IPS DF 4.7 (cell line): ENCODE measurements at regions not wholly inside any gene's neighbourhood (a gene's known extent, or its start where the extent isn't known, plus 50 kb on each side); places are given as distances from the start of the nearest gene placed in this dataset.
A peak's percentile ranks its signal among the peaks of the same experiment; 100 is the strongest.

ENCODE experiments used
- DNase-seq: peaks from one replicate; pipeline ENCODE4 v3.0.0-alpha.2; 2013; ENCODE audit warnings: low spot score; ENCODE audit errors: extremely low read depth

DNA sequence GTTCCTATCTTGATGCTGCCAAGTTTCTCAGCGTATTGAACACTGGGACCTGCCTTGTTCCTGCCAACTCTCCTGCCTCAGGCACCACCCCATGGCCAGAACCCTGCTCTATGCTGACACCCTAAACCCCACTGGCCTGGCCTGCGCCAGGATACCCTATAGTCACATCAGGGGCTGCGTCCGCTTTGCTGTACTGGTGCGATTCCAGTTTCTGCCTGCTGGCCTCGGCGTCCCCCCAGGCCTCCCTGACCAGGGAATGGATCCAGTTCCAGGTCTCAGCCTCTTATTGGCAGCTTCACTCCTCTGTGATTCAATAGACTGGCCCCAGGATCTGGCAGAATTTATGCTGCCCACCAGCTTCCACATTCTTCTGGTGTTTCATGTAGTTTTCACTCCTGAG is 55.0 kb downstream of the GPR6 start:
- DNase-seq = no peak

DNA sequence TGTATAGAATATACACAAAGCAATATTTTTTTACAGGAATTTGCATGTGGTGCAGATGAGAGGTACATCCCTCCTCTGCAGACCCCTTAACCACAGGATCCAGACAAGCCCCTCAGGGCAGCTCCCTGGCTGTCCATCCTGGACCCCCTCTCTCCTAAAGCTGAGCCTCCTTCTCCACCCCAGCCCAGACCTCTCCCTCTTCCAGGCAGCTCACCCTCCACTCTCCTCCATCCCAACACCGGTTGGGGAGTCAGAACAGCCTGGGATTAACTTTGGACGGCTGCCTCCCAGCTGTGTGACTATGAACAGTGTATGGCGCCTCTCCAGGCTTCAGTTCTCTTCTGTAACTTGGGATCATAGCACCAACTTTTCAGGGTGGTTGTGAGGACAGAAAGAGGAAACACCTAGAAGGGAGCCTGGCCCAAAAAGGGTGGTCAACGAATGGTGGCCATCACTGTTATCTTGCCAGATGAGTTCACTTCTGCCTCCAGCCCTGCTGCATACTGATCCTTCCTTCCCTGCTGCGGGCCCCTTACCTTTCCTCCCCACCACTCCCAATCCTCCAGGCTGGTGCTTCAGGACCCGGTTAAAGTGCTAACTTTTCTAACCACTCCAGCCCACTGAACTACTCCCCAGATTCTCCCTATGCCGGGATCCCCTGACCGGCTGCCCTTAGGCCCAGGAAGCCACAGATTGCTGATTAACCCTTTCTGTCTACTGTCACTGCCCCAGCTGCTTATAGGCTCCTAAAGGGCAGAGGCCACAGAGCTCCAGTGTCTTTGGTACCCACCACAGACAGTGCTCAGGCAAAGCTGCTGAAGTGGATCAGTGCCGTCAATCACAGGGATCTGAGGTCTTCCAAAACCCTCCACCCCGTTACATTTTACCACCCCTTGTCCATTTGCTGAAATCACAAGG is 55.9 kb downstream of the GPR6 start:
- DNase-seq = no peak

DNA sequence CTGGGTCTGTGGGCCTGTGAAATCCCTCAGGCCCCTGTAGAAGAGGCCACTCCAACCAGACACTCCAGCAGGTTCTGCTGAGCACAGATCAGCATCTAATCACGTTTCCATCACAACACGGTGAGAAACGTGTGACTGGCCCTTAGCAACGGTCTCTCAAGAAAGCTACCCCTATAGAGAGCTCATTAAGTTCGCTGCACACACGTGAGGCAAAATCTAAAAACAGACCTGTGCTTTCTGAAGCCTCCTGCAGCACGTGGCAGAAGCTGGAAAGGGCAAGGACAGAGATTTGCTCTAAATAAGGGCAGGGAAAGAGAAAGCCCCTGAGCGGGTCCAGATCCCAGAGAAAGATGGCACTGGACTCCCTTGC is 56.5 kb downstream of the GPR6 start:
- no peak for DNase-seq

DNA sequence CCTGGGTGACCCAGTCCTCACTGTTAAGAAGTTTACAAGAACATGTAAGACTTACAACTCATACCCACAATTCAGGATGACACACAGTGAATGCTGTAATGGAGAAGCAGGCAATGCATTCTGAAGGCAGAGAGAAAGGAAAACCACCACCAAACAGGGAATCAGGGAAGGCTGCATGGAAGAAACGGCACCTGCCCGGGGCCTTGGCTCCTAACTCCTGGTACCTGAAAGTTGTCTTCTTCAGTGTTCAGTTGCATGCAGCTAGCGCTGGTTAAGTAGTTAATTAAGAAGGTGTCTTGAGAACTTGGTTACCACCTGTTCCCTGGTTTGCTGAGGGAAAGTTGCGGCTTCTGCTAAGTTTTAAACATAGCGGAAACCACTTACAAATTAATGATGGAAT is 57.2 kb downstream of the GPR6 start:
- no peak for DNase-seq

DNA sequence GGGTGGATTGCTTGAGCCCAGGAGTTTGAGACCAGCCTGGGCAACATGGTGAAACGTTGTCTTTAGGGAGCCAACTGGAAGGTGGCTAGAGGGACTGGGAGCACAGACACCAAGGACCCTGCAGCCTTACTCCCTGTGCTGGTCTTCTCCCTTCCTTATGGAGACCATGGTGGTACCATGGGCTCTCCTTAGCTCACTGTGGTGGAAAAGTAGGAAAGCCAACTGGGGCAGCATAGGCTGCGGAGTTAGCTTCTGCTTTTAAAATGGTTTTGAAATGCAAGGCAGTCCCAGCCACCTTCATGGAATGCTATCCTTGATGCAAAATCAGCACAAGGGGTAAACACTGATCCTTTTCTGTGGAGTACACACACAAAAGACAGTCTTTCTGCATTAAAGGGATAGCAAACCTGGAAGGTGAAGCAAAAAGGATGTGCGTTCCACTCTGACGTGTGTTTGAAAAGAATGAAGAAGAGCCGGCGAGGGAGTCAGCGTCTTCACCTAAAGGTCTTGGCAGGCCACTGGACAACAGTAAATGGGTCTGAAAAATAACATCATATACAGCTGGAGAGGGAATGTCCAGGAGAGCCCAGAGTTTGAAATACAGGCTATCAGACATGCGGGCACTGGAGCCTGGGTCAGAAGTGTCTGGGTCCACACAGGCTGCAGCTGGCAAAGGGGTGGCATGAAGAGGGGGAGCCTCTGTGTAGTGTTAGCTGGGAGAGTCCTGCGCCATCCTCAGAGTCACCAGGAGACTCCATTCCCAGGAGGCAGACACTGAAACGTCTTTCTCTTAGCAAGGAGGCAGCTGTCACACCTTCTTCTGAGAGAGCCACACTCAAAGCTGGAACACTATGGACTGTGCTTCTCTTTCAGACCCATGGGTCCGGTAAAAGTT is 58.5 kb downstream of the GPR6 start:
- no peak for DNase-seq

DNA sequence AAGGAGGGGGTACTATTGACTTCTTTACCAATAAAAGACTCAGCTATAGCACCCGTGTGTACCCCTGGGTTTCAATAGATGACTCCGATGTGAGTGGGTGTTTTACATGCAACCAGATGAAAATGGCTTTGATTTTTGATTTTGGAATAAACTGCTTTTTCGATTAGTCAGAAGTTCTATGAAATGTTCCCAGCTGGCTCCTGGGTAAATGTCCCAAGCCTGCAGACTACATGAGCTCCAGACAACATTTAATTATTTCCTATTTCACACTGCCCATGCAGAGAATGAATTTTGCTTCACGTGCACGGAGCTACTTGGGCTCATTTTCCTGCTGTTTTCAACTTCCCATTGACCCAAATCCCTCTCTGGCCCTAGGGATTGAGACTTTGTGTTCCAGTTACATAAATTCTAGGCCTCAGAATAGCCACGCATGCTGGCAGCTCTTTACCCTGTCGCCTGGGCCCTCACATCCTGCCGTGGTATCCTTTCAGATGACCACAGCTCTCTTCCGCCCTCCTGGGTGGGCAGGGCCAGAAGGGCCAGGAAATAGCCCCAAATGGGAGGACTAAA is 59.7 kb downstream of the GPR6 start:
- DNase-seq = no peak

DNA sequence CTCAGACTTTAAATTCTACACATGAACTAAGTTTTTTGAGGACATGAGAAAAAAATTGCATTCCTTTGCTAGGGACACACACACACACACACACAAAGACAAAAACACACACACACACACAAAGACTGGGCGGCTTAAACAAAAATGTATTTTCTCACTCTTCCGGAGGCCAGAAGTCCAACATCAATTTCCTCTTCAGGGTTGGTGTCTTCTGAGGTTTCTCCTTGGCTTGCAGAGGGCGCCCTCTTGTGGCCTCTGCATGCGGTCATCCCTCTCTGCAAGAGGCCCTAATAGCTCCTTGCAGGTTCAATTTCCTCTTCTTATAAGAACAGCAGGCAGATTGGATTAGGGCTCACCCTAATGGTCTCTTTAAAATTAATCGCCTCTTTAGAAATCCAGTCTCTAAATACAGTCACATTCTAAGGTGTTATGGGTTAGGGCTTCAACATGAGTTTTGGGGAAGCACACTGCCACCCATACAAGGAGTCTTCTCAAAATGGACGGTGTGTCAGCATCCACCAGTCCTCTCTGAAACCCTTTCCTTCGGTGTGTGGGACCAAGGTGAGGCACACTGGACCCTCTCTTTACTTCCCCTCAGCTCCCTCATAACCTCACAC is 61.4 kb downstream of the GPR6 start:
- peak; percentile 71 for DNase-seq

DNA sequence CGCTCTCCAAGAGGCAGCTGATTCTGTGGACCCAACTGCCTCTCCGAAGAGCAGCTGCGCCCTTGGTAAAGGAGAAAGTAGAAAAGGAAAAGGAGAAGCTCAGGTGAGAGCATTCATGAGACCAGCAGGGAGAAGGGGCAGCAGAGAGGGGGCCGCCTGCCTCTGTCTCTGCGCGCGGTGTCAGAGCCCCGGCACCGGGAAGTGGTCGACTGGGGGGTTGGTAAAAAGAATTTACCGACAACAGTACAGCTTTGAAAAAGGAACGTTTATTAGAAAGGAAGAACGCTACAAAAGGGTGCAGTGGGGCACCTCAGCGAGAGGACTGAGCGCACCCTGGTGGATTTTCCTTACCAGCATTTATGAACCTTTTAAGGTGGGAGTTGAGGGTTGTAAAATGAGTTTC is 61.9 kb downstream of the GPR6 start:
- no peak for DNase-seq

DNA sequence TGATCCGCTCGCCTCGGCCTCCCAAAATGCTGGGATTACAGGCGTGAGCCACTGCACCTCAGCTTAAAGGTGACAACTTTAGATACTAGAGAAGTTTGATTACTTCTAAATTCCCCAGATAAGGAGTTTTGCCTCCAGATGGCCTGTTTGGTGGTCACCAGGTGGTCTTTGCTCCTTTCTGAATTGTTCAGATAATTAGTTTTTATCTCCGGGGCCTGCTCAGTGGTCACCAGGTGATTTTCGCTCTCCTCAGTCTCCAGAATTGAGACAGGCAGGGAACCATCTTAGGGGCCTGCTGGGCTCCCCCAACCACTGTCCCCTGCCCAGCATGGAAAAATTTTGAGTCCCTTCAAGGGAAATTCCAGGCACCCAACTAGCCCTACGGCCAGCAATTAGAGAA is 62.6 kb downstream of the GPR6 start:
- no peak for DNase-seq

DNA sequence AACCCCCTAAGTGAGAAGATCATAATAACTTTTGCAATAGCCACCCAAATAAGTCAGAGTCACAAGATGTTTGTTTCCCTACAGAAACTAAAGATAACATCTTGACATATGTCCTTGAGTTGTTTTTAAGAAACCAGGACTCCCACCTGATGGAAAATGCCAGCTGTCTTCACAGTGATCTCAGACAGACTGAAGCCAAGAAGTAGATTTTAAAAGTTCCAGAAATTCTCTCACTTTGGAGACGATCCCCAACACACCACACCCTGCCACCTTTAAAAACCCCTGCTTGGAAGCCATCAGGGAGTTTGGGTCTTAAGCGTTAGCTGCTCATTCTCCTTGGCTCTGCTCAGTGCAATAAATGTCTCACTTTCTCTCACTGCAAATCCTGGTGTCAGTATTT is 63.0 kb downstream of the GPR6 start:
- DNase-seq = no peak

DNA sequence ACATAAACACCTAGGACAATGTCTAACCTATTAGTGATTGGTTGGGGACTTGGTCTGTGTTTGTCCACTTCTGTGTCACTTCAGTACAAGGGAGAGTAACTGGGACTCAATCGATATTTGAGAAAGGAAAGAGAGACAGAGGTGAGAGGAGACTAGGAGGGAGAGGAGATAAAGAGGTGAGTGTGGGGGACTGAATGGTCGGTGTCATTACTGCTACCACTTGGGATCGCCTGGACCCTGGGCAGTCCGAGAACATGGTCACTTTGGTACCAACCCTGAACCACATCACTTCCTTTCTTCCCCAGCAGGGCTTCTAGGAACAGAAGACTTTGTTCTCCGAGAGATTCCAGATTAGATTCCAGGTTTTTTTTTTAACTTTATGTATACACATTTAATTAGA is 63.7 kb downstream of the GPR6 start:
- DNase-seq = no peak

DNA sequence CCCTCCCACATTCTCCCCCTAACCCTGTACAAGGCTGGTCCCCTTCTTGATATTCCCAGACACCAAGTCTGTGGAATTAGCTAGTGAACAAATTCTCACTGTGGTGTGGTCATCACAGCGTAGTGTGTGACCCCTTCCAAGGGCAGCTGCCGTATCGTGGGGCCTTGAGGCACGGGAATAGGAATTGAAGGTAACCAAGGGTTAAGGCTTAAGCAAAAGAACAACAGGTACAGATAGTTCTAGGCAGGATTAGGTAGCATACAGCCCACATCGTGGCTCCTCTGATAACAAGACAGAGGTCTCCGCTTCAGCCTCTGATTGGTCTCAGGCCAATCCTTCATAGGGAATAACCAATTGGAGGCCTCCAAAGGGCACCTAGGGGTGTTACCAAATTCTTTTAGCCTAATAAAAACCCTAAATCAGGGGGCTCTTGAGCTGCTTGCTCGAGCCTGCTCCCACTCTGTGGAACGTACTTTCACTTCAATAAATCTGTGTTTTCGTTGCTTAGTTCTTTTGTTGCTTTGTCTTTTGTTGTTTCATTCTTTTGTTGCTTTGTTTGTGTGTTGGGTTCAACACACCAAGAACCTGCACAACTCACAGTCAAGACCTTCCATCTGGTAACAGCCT is 64.7 kb downstream of the GPR6 start:
- DNase-seq = no peak

DNA sequence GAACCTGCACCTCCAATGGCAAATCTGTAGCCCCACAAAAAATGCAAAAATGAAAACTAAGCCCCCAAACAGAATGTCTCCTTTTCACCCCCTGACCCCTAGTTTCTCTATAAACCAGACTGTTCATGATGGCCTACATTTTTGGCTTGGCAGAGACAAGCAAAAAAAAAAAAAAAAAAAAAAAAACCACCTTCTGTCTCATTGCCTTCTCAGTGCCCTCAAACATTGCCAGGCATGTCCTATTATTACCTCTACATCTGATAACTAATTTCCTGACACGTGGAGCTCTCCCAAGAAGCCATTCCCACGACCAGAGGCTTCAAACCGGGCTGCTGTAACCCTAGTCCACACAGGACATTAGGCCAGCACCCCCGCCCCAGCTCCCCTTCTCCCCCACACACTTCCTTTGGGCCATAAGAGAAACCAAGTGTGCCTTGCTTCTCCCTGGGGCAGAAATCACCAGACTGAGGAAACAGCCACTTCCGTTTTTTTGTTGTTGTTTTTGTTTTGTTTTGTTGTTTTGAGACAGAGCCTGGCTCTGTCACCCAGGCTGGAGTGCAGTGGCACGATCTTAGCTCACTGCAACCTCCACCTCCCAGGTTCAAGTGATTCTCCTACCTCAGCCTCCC is 65.4 kb downstream of the GPR6 start:
- no peak for DNase-seq

DNA sequence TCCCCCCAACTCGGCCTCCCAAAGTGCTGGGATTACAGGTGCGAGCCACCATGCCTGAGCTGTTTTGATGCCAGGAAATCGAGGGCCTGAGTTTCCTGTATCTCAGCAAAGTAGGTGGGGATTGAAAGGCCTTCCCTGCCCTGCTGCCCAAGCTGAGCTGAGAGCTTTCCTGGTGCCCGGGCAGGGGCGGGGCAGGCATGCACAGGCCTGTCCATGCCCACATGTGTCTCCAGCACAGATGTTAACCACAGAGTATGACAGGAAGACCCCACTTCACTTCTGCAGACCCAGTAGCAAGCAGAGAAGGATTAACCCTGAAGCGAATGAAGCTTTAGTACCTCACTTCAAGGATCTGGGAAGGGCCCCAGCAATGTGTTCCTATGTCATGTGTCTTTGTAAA is 66.0 kb downstream of the GPR6 start:
- no peak for DNase-seq

DNA sequence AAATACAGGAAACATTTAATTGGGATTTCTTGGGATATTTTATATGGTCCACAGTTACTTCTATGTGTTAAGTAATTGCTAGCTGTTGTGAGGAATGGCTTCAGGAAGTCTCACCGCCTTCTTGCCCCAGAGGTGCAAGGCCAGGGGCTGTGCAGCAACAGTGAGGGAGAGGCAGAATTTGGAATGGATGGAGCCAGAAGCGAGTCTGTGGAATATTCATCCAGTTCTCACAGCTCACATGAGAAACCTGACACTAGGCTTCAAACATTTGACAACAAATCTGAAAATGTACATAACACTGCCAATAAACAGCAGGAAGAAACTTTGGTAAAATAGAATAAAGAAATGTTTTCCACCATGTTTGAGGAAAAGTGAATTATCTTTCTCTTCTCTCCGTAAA is 66.5 kb downstream of the GPR6 start:
- DNase-seq = no peak

DNA sequence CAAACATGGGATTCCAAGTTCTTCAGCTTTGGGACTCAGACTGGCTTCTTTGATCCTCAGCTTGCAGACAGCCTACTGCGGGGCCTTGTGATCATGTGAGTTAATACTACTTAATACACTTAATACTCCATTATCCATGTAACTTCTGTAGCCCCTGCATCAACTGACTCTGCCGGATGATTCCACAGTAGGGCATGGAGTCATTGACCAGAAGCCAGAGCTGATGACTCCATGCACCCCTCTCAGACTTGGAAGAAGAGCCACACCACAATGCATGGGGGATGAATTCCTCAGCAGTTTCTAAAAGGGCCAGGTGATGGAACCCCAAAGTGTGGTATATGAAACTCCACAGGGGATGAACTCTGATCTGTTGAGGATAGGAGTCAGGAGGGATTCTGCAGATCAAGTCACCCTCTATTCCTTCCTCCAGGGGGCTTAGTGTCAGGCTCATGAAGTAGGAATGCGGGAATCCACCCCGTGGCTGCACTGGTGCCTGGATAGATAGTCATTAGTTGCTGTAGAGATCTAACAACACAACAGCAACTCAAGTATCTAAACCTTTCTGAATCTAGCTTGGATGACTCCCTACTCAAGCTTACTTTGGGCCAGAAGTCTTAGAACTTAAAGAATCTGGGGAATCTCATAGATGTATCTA is 70.2 kb downstream of the GPR6 start:
- DNase-seq = no peak

DNA sequence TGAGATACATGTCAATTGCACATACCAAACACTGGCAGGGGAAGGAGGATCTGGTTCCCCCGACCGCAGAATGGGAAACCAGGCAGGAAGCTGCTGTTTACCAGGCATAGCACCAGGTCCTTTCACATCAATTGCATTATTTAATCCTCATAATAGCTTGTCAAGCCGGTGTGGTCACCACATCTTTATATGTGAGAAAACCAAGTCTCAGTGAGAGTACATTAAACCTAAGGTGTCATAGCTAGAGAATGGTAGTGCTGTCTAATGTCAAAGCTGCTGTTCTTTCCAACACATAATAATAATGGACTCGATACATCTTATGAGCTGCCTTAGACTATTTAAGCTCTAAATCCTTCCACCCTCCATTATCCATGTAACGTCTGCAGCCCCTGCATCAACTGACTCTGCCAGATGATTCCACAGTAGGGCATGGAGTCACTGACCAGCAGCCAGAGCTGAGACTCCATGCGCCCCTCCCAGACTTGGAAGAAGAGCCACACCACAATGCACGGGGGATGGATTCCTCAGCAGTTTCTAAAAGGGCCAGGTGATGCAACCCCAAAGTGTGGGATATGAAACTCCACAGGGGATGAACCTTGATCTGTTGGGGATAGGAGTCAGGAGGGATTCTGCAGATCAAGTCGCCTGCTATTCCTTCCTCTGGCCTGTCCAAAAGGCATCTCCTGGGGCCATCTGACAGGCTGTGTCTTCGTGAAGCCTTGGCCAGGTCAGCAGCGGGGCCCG is 71.8 kb downstream of the GPR6 start:
- DNase-seq = no peak
